Heart left ventricle (tissue), 16 donors: ENCODE measurements at regions not wholly inside any gene's neighbourhood (a gene's known extent, or its start where the extent isn't known, plus 50 kb on each side); places are given as distances from the start of the nearest gene placed in this dataset.

Experiments
- ATAC-seq, 4 donors: fragments of 200-7000 bp; cut with Tn5 transposase; one replicate each; pipeline ENCODE4 v1.9.1; 2020 to 2022; ENCODE audit warnings: moderate library complexity in 4 of 4, mild to moderate bottlenecking in 3 of 4, moderate number of reproducible peaks in 1 of 4
- DNase-seq, 5 donors: peaks; one replicate each; pipeline ENCODE4 v3.0.0-alpha.2; 2020
- H3K27ac ChIP-seq, 12 donors: fragments of 200-600 bp; sonication (generic) in 4 of 12; one replicate each; pipeline versions ENCODE4 v1.5.0 to v1.8.0; 2016 to 2022; ENCODE audit warnings: mild to moderate bottlenecking in 2 of 12
- H3K27me3 ChIP-seq, 9 donors: fragments of 200-600 bp; sonication (generic) in 2 of 9; one replicate each; pipeline versions ENCODE4 v1.5.1 to v1.8.0; 2016 to 2022; ENCODE audit warnings: mild to moderate bottlenecking in 3 of 9
- H3K36me3 ChIP-seq, 9 donors: fragments of 200-600 bp; sonication (generic) in 2 of 9; one replicate each; pipeline versions ENCODE4 v1.5.0 to v1.8.0; 2018 to 2022; ENCODE audit warnings: mild to moderate bottlenecking in 2 of 9
- H3K4me1 ChIP-seq, 12 donors: fragments of 200-600 bp; sonication (generic) in 4 of 12; one replicate each; pipeline versions ENCODE4 v1.5.0 to v1.8.0; 2016 to 2022; ENCODE audit warnings: mild to moderate bottlenecking in 3 of 12
- H3K4me3 ChIP-seq, 12 donors: fragments of 200-600 bp; sonication (generic) in 4 of 12; one replicate each; pipeline versions ENCODE4 v1.5.0 to v1.8.0; 2017 to 2022; ENCODE audit warnings: mild to moderate bottlenecking in 9 of 12, moderate library complexity in 4 of 12
- H3K9me3 ChIP-seq, 12 donors: fragments of 200-600 bp; sonication (generic) in 4 of 12; one replicate each; pipeline versions ENCODE4 v1.5.0 to v1.8.0; 2016 to 2022; ENCODE audit warnings: mild to moderate bottlenecking in 1 of 12
- POLR2A ChIP-seq, 2 donors: fragments of 450-650 bp; IDR thresholded peaks; one replicate each; pipeline ENCODE4 v1.6.1; 2017; ENCODE audit warnings: antibody characterized with exemption in 2 of 2, mild to moderate bottlenecking in 2 of 2, moderate library complexity in 2 of 2
- WGBS, 4 donors: extraction: QIAGEN DNeasy Blood & Tissue Kit in 2 of 4; methylation state at CpG; one replicate each; pipeline versions ENCODE4 v1.1.5 to v1.1.7; 2013 to 2018; 5-methylcytosine and 5-hydroxymethylcytosine counted together
- intact Hi-C, 10 donors: fragments of 100-400 bp; cut with DNase I; formaldehyde crosslinking; loops; one replicate each; pipeline versions ENCODE4 v1.11.1 to v1.14.2; 2022
- TF ChIP-seq, protein P1 (sequence below), 12 donors: fragments of 200-600 bp; sonication (generic) in 4 of 12; IDR thresholded peaks; one replicate each; pipeline versions ENCODE4 v1.5.0 to v1.8.0; 2018 to 2022; ENCODE audit warnings: antibody characterized with exemption in 12 of 12, mild to moderate bottlenecking in 5 of 12
- donor health status: ischemic (EF 13 %, LVEDD 7.1; RV severe dilation, severe dysfunction).
- donor health status: healthy with polysubstance abuse.
- donor health status: DM: no; HTN: yes; CAD: no.
- donor health status: DM: no; HTN: no; CAD: no.
- donor health status: ischemic (EF 25% LVEDD 6.9; RV normal size, moderate dysfunction).
- donor health status: ischemic (EF 25% LVEDD 5.7; RV mildly dilated, moderate dysfunction).
- donor health status: healthy.
- donor health status: DM: yes; HTN: yes; CAD: no.
- donor health status: ischemic (EF 35%, LVEDD 5.7; RV mildly dilated, moderate dysfunction).
- donor health status: nonischemic (EF 11% LVEDD 7.7; RV severe dilation, severe dysfunction).
- donor health status: DM: yes; HTN: yes; CAD: no.
- donor health status: PGD.
- donor health status: ischemic (EF 29% LVEDD 5.4; RV normal size, mild dysfunction).
- donor health status: nonischemic (EF 23%, LVEDD 6.1; RV moderate dilation, normal function).

DNA sequence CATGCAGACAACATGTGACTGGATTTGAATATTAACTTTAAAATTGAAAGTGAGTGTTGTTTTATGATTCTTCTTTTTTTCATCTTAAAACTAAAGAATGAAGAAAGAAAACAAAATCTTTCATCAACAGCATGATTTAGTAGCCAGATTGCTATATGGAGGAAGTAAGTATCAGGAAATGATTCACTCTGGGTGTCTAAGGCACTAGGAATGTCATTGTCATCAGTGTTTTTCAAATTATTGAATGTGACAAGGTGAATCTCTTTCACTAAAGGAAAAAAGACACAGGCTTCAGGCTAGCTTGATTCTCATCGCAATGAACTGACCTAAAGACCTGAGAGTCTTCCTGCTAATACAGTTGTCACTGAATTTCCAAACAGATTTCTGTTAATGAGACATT, 430.1 kb downstream of the FBXO15 start:
- intact Hi-C loops = no loop called here
- no peak for ATAC-seq
- TF ChIP-seq POLR2A (IDR thresholded peaks at IDR 0.05) = no peak
- TF ChIP-seq, protein P1, sequence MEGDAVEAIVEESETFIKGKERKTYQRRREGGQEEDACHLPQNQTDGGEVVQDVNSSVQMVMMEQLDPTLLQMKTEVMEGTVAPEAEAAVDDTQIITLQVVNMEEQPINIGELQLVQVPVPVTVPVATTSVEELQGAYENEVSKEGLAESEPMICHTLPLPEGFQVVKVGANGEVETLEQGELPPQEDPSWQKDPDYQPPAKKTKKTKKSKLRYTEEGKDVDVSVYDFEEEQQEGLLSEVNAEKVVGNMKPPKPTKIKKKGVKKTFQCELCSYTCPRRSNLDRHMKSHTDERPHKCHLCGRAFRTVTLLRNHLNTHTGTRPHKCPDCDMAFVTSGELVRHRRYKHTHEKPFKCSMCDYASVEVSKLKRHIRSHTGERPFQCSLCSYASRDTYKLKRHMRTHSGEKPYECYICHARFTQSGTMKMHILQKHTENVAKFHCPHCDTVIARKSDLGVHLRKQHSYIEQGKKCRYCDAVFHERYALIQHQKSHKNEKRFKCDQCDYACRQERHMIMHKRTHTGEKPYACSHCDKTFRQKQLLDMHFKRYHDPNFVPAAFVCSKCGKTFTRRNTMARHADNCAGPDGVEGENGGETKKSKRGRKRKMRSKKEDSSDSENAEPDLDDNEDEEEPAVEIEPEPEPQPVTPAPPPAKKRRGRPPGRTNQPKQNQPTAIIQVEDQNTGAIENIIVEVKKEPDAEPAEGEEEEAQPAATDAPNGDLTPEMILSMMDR (IDR thresholded peaks at IDR 0.05) = no peak

GRCh38 chr18:73715210-73715670, 432.4 kb downstream of the FBXO15 start:
- H3K27me3 ChIP-seq = no peaks in the 10 kb centered on the region
- TF ChIP-seq, protein P1 (IDR thresholded peaks at IDR 0.05) = no peak
- no peak for TF ChIP-seq POLR2A (IDR thresholded peaks at IDR 0.05)
- H3K4me3 ChIP-seq = peak overlapping the region in 4 of 12 donors; percentile 1 to 20 (median 11)
- ATAC-seq (peak in 2 of 4 donors; percentile 24 to 52), DNase-seq (no peak)
- 33 to 45% (median 39%) methylated on average over 20 of the region's 20 CpGs for WGBS, 4 donors
- peaks cover 0 to 5% (median 0%) of the 10 kb centered on the region in 12 donors for H3K4me1 ChIP-seq
- no peak overlapping the region for H3K27ac ChIP-seq
- intact Hi-C loops = no loop called here
- H3K9me3 ChIP-seq = peaks cover 0 to 3% (median 0%) of the 10 kb centered on the region in 12 donors
- H3K36me3 ChIP-seq = no peaks in the 10 kb centered on the region

More for the DNA sequence above, 430.1 kb downstream of the FBXO15 start:
- Histone ChIP-seq H3K27me3 (no peaks in the 10 kb centered on the region), H3K36me3 (no peaks in the 10 kb centered on the region), H3K4me1 (peaks cover 0 to 5% (median 0%) of the 10 kb centered on the region in 12 donors), H3K27ac (no peak overlapping the region), H3K4me3 (no peak overlapping the region), H3K9me3 (peaks cover 0 to 3% (median 0%) of the 10 kb centered on the region in 12 donors)
- WGBS, 4 donors = 62 to 73% (median 69%) methylated on average over 1 of the region's 1 CpG
- DNase-seq = no peak

DNA sequence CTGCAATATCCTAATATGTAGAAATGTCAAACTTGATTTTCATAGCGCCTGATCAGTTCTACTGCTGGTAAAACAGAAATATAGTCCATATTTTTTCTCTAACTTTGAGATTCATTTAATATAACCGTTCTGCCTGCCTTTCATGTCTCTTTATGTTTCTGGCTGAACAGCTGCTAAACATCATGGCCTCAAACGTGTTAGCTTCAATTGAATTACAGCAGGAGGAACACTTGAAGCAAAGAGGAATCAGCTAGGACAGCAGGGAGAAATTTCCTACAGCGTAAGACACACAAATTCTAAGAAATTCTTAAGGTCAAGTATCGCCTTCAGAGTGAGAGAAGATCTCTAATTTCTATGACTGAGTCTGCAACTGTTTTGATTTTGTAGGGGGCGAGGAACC, 433.2 kb downstream of the FBXO15 start:
- Histone ChIP-seq H3K36me3 (no peaks in the 10 kb centered on the region), H3K27me3 (no peaks in the 10 kb centered on the region), H3K4me3 (no peak overlapping the region), H3K9me3 (peaks cover 0 to 3% (median 0%) of the 10 kb centered on the region in 12 donors), H3K27ac (no peak overlapping the region), H3K4me1 (peaks cover 0 to 5% (median 0%) of the 10 kb centered on the region in 12 donors)
- no peak for TF ChIP-seq POLR2A (IDR thresholded peaks at IDR 0.05)
- TF ChIP-seq, protein P1 (IDR thresholded peaks at IDR 0.05) = no peak
- 81 to 86% (median 85%) methylated on average over 6 of the region's 6 CpGs for WGBS, 4 donors
- DNase-seq = no peak
- intact Hi-C loops = no loop called here
- ATAC-seq = no peak

- 50 to 61% (median 57%) methylated on average over 2 of the region's 2 CpGs for WGBS, 4 donors
- ATAC-seq (no peak), DNase-seq (no peak)
- no peak overlapping the region for H3K27ac ChIP-seq
- no peaks in the 10 kb centered on the region for H3K36me3 ChIP-seq
- H3K4me1 ChIP-seq = peaks cover 0 to 5% (median 0%) of the 10 kb centered on the region in 12 donors
- H3K27me3 ChIP-seq = no peaks in the 10 kb centered on the region
- TF ChIP-seq, protein P1 (IDR thresholded peaks at IDR 0.05) = no peak
- TF ChIP-seq POLR2A (IDR thresholded peaks at IDR 0.05) = no peak
- intact Hi-C loops = no loop called here
- H3K4me3 ChIP-seq = no peak overlapping the region
- H3K9me3 ChIP-seq = peaks cover 0 to 5% (median 0%) of the 10 kb centered on the region in 12 donors
Measured at GRCh38 chr18:73711256-73711655, 436.4 kb downstream of the FBXO15 start.
